GM21717 (cell line): ENCODE measurements at regions not wholly inside any gene's neighbourhood (a gene's known extent, or its start where the extent isn't known, plus 50 kb on each side); places are given as distances from the start of the nearest gene placed in this dataset.
A peak's percentile ranks its signal among the peaks of the same experiment; 100 is the strongest.

Experiments
- ATAC-seq: cut with Tn5 transposase; IDR thresholded peaks from one replicate; pipeline ENCODE4 v1.9.1; 2021; ENCODE audit warnings: mild to moderate bottlenecking, moderate library complexity; ENCODE audit not compliant: unreplicated experiment

- ATAC-seq, result no peak
Measured at GRCh38 chr12:102601621-102602020, 121.3 kb upstream of the IGF1 start.

- ATAC-seq, result no peak
Measured at GRCh38 chr12:102596687-102597086, 116.3 kb upstream of the IGF1 start.

- no peak for ATAC-seq
Measured at GRCh38 chr12:102596031-102596430, 115.7 kb upstream of the IGF1 start.

DNA sequence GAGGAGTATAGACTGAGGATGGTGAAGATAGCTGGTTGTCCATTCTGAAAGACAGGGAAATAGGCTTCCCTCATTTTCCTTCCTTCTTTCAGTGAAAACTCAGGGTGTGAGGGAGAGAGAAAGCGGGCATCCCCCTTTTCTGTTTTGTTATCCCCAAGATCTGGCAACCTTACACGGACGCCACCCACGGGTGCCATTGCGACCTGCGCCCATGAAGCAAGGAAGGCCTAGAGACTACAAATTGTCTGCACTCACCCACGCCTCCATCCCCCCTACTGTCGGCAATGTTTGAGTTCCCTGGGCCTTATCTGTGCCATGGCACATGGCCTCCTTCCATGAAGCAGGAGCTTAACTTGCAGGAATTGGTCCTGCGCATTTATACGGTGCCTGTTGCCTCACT, 115.0 kb upstream of the IGF1 start:
- no peak for ATAC-seq

DNA sequence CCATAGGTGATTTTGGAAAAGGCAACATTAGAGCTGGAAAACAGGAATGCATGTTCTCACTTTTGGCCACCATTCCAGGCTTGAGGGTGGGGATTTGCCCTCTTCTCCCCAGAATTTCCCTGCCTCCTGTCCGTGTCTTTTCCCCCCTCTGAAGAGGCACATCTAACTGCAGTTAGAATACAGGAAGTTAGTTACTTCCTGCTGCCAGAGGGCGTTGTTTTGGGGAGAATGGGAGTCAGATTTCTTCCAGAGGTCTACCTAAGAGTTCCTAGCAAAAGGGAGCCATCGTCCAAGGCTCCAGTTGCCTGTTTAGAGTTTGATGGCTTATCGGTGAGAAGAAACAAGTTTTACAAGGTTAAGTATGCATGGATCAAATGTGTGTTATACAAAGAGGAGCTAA, 112.8 kb upstream of the IGF1 start:
- no peak for ATAC-seq

DNA sequence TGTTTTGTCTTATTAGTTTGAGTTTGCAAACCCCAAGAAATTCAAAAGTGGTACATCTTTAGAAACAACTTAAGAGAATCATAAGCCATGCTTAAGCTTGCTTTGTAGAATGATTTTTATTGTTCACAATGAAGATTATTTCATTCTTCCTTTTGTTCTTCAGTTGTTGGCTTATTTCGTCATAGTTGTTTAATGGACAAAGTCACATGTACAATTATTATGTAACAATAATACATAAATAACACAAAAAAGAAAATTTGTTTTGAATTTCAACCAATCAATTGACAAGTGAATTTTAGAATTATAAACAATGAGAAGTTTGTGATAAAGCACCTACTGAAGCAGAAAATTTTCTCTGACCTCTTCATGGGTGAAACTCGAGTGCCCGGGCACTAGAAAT, 111.8 kb upstream of the IGF1 start:
- no peak for ATAC-seq

GRCh38 chr12:102573237-102573636, 92.9 kb upstream of the IGF1 start:
- no peak for ATAC-seq

GRCh38 chr12:102571889-102572288, 91.5 kb upstream of the IGF1 start:
- ATAC-seq, result no peak

DNA sequence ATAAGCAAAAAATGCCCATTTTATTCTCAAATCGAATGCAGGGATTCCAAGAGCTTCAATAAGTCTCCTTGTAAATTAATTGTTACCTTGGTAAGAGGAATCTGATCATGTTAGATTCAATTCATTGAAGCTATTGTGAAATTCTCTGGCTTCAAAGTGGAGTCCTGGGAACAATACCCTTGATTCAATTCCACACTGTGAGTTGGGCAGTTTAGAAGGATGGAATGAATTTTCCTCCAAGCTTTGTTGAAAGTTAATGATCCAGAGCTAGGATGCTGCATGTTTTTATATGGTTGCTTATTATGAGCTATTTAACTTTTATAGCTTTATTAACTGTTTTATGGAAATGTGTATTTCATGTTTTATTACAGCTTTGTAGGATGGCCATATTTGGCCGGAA, 89.9 kb upstream of the IGF1 start:
- ATAC-seq, result no peak

GRCh38 chr12:102569803-102570202, 89.4 kb upstream of the IGF1 start:
- no peak for ATAC-seq

- ATAC-seq, result no peak
Measured at GRCh38 chr12:102568276-102568675, 87.9 kb upstream of the IGF1 start.

DNA sequence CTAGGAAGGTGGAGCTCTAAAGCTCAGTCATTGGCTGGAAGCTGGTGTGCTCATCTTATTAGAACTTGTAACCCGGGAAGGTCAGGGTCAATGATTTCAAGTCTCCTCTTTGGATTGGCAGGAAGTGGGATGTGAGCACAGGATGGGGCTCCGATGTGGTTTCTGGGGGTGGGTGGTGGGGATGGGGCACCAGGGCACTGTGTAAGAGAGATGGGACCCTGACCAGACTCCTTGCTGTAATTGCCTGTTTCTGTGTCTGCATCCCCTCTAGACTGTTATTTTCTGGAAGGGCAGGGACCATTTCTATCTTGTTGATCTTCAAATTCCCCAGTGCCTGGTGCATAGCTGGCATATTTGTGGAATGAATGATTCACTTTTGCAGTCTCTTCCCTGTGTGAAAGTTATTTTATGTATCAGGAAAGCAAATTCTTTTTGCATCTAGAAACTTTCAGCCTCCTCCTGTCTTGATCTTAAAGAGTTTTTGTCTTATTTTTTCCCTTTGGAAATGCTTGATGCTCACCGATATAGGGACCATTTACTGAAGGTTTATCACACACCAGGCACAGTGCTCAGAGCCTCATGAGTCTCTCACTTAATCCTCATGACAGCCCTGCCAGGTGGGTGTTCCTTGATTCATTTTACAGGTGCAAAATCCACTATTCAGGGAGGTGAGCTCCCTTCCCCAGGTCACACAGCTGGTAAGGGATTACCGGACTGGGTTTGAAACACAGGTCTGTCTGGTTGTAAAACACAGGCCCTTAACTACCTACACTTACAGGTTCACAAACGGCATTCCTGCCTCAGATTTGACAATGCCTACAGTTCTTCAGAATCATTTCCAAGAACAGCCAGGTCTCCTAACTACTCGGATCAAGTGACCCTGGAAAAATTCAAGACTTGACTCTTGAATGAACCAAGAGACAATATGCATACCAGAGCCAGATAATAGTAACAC, 86.9 kb upstream of the IGF1 start:
- ATAC-seq, result no peak

DNA sequence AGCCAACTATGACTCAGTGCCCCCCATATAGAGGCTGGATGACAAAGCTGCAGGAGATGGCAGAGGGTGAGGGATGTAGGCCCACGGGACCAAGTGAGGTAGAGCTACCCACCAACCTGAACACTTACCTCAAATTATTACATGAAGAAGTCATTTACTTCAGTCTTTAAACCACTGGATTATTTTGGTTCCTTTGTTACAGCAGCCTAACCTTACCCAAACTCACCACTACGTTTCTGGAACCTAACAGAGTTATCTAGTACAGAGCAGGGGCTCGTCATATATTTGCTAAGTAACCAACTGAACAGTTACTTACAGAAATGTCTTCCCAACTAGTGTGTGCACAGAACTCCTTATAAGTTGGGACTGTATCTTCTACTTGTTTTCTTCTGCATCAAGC, 85.2 kb upstream of the IGF1 start:
- ATAC-seq, result no peak

DNA sequence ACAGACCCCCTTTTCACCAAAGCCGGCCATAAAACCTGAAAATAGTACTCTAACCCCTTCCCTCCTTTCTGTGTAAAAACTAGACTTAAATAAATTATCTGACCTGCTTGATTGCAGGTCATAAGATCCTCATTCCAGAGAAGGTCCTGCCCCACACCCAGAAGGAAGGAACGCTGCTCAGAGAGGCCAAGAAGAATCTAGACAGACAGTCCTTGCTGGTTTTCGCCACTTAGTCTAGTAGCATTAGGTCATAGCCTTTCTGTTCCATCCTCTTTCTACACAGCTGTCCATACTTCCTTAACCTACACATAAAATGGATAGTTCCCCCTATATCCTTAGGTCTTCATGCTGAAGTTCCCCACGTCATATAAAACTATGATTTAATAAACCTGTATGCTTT, 83.7 kb upstream of the IGF1 start:
- no peak for ATAC-seq

GRCh38 chr12:102562836-102563425, 82.6 kb upstream of the IGF1 start:
- no peak for ATAC-seq

DNA sequence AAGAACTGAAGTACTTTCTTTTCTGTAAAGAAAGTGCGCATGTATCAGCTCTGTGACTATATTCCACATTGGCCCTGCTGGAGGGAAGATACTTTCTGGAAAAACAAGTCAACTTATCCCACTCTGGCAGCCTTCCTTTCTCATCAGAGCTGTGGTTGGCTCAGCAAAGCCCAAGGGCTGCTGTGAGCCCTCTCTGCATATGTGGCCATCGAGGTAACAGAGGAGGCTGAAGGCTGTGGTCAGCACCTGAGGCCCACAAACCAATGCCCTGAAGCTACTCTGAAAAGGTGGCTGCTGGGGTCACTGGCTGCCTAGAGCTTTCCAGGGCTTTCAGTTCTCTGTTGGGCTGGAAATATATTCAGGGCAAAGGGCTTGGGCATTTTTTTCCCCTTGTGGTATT, 70.8 kb upstream of the IGF1 start:
- ATAC-seq, result no peak

DNA sequence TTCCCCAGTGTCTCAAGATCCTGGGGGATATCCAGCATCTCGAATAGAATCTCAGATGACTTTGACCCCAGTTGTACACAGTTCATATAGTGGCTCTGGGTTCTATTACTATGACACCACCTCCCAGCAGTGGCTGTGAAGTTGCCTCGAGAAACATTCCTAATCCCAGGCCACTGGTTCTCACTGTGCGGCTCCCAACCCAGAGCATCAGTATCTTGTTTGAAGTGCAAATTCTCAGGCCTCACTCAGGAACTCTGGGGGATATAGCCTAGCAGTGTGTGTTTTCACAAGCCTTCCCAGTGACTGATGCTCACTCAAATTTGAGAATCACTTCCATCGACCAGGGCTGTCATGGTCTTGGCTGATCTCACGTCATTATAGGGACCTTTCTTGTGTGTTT, 69.3 kb upstream of the IGF1 start:
- no peak for ATAC-seq

DNA sequence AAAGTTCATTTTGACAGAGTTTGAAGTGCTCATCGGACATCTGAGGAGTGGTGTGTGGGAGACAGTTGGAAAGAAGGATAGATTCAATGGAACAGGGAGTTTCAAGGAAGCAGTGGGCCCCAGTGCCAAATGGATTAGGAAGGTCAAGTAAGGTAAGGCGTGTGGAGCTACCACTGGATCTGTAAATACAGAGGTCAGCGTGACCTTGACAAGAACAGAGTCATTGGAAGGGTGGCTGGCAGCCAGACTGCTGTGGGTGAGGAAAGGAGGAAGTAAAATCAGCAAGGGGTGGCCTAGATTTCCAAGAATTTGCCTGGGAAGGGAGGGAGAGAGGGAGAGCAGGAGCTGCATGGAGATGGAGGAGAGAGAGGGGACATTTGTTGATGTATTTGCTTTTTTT, 68.2 kb upstream of the IGF1 start:
- ATAC-seq, result no peak

DNA sequence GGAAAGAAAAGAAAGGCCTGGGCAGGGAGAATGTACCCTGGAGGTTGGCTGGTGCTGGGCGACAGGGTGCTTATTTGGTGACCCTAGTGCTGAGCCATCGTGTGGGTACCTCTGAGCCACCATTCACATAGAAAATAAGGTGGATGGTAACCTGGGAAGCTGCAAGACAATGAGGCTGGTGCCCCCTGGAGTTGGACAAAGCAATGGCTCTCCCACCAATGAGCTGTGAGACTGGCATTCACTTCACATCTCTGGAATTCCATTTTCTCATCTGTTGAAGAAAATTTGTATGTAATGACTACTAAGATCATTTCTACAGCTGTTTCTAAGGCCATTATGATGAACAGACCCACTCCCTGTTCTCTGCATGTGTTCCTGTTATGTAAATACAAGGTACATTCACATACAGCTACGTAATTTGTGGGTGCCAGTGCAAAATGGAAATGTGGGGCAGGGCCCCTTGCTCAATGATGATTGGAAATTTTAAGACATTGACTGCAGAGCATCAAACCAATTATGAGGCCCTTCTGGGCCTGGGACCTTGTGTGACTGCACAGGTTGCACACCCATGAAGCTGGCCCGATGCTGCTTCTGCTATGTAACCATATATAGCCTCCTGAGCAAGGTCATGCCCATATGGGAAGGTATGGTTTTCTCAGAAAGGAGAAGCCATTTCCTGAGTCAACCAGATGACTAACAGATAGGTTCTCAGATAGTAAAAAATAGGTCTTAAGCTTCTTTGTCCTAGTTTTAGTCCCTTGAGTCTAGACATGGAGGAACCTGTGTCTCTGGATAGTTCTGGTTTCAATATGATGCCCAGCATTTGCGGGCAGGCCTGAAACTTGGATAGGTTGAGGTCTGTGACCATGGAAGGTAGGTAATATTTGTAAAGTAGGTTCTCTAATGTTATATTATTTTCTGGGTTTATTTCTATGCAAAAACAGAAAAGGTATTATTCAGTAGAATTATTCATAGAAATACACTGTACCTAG, 63.4 kb upstream of the IGF1 start:
- peak; percentile 65 for ATAC-seq

- no peak for ATAC-seq
Measured at GRCh38 chr12:102542816-102543440, 62.6 kb upstream of the IGF1 start.
